ACC112 (cell line): ENCODE measurements at regions not wholly inside any gene's neighbourhood (a gene's known extent, or its start where the extent isn't known, plus 50 kb on each side); places are given as distances from the start of the nearest gene placed in this dataset.

Experiments
- H2AFZ ChIP-seq: fragments of 200-600 bp; sonication (generic); one replicate; pipeline ENCODE4 v1.6.0; 2017; ENCODE audit warnings: antibody characterized with exemption, low read length; ENCODE audit not compliant: unreplicated experiment
- H3K27ac ChIP-seq: fragments of 200-600 bp; sonication (generic); 2 replicates; pipeline ENCODE4 v1.5.1; 2014; ENCODE audit warnings: low read depth, mild to moderate bottlenecking, antibody characterized with exemption, low read length, moderate library complexity
- H3K27me3 ChIP-seq: fragments of 200-600 bp; sonication (generic); 2 replicates; pipeline ENCODE4 v1.6.1; 2014; ENCODE audit warnings: mild to moderate bottlenecking, antibody characterized with exemption, low read length, moderate library complexity, mixed read lengths; ENCODE audit not compliant: insufficient read depth
- H3K36me3 ChIP-seq: fragments of 200-600 bp; sonication (generic); 2 replicates; pipeline ENCODE4 v1.6.1; 2016; ENCODE audit warnings: mild to moderate bottlenecking, antibody characterized with exemption, low read length, moderate library complexity, mixed read lengths; ENCODE audit not compliant: insufficient read depth
- H3K4me1 ChIP-seq: fragments of 200-600 bp; sonication (generic); one replicate; pipeline ENCODE4 v1.6.1; 2016; ENCODE audit warnings: low read length, mixed read lengths; ENCODE audit not compliant: insufficient read depth, unreplicated experiment, control insufficient read depth
- H3K4me3 ChIP-seq: fragments of 200-600 bp; sonication (generic); 2 replicates; pipeline ENCODE4 v1.5.1; 2014; ENCODE audit warnings: mild to moderate bottlenecking, low read depth, low read length
- H3K79me2 ChIP-seq: fragments of 200-600 bp; sonication (generic); one replicate; pipeline ENCODE4 v1.6.0; 2016; ENCODE audit warnings: low read length; ENCODE audit not compliant: control insufficient read depth, unreplicated experiment, insufficient read depth

DNA sequence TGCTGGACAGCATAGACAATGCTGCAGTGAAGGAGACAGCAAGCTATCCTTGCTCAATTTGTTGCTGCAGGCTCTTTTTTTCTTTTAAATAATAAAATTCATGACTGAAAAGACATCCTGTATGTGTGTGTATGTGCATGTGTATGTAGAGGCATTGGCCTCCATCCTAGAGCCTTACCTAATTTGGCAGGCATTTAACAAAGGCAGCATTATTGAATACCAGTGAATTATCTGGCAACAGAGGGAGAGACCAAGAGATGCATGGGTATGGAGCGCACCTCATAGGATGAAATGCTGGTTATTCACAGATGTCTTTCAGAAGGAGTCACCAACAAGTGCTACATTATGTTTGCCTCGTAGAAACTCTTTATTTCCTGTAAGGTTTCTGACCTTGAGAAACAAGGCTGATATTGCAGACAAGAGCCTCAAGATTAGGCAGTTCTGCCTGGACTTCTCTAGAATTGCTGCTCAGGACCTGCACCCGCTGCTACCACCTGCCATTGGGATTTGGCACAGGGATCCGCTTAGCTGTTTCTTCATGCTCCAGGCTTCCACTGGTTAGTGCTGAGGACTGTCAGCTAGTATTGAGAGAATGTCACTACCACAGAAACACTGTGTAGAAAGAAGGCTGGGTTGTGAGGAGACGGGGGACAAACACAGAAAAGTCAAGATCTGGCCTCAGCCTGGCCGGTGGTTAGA lies 247.7 kb upstream of the RFX3 start:
- Histone ChIP-seq H3K27me3 (no peaks in the 10 kb centered on the region), H3K79me2 (no peaks in the 10 kb centered on the region), H3K36me3 (no peaks in the 10 kb centered on the region)

DNA sequence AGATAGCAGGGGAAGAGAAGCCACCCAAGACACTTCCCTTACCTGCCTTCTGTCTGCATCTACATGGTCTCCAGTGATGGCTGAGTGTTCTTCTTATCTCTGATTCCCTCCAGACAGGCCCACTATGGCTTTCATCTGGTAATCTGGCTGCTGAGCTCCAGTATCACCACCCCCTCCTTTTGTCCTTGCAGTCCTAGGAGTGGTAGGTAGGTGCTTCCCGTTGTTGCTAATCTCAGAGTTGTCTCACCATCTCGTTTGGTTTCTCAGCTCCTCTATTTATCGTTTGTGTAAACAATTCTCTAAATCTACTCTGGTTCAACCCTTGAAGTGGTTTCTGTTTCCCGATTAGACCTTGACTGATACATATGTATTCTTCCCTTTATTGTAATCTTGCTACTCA lies 243.8 kb upstream of the RFX3 start:
- Histone ChIP-seq H3K4me3 (no peak overlapping the region), H3K79me2 (no peaks in the 10 kb centered on the region), H3K4me1 (peaks cover 19% of the 10 kb centered on the region), H3K27me3 (no peaks in the 10 kb centered on the region), H3K27ac (peak overlapping the region; percentile 69; the same call in 1 of the 2 replicates), H3K36me3 (no peaks in the 10 kb centered on the region), H2AFZ (no peak overlapping the region)

More for the DNA sequence above, 247.7 kb upstream of the RFX3 start:
- Histone ChIP-seq H2AFZ (no peak overlapping the region), H3K4me3 (no peak overlapping the region), H3K27ac (no peak overlapping the region), H3K4me1 (peaks cover 11% of the 10 kb centered on the region)

DNA sequence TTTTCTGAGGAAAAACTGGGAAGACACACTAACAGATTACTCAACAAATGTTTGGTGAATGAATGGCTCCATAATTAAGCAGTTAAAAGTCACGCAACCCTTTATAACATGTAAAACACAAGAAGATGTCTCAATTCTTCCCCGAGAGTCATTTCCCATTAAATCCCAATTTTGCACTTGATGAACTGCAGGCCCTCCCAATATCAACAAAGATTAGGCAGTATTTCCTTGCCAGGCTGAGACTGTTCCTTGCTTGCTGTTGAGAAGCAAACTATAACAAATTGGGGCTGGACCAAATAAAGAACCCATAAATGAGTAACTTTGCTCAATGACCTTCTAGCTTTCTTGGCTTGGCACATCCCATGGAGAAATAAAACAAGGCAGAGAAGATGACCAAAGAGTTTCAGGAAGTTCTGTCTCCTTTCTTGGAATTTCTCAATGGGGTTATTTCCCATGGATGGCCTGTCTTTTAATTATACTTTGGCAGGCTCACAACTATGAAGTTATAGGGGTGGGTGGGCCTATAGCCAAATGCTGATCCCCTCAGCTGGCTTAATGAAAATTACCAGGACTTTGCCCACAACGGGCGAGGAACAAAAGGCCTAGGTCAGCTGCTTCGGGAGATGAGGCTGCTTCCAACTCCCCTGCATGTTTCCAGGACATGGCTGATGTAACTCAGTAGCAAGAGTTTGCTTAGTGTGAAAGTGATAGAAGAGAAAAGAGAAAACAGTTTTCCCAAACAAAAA lies 243.1 kb upstream of the RFX3 start:
- Histone ChIP-seq H3K4me1 (peaks cover 19% of the 10 kb centered on the region), H3K27me3 (no peaks in the 10 kb centered on the region), H3K36me3 (no peaks in the 10 kb centered on the region), H3K4me3 (no peak overlapping the region), H3K27ac (peak overlapping the region; percentile 69), H3K79me2 (no peaks in the 10 kb centered on the region), H2AFZ (peak overlapping the region; percentile 47)

- Histone ChIP-seq H3K79me2 (no peaks in the 10 kb centered on the region), H3K4me1 (peaks cover 19% of the 10 kb centered on the region), H2AFZ (peak overlapping the region; percentile 47), H3K36me3 (no peaks in the 10 kb centered on the region), H3K27me3 (no peaks in the 10 kb centered on the region), H3K27ac (peak overlapping the region; percentile 69), H3K4me3 (no peak overlapping the region)
Observed at GRCh38 chr9:3768286-3768685, 242.5 kb upstream of the RFX3 start.

- H3K27ac ChIP-seq: no peak overlapping the region
- no peak overlapping the region for H2AFZ ChIP-seq
- H3K4me1 ChIP-seq: no peaks in the 10 kb centered on the region
- no peaks in the 10 kb centered on the region for H3K79me2 ChIP-seq
- no peak overlapping the region for H3K4me3 ChIP-seq
- no peaks in the 10 kb centered on the region for H3K36me3 ChIP-seq
- no peaks in the 10 kb centered on the region for H3K27me3 ChIP-seq
Observed at GRCh38 chr9:3762076-3762475, 236.3 kb upstream of the RFX3 start.

DNA sequence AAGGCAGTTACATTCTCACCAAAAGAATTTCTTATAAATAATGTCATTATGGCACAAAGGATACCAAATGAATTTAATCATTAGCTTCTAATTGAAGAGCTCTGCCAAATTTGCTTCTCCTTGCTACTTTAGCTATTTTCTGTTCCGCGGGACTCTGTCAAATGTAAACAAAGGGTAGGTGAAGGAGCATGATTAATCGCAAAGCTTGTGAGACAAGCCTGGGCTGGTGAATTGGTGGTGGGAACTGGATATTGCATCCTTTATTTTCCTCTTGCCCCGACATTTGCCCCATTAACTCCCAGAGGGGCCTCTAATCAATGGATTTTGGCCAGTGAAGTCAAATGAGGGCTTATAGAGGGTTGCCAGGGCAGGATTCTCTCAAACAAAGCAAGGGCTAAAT lies 234.2 kb upstream of the RFX3 start:
- H3K79me2 ChIP-seq: no peaks in the 10 kb centered on the region
- H3K4me1 ChIP-seq: no peaks in the 10 kb centered on the region
- H3K4me3 ChIP-seq: no peak overlapping the region
- H3K27me3 ChIP-seq: no peaks in the 10 kb centered on the region
- no peak overlapping the region for H3K27ac ChIP-seq
- no peaks in the 10 kb centered on the region for H3K36me3 ChIP-seq
- no peak overlapping the region for H2AFZ ChIP-seq

GRCh38 chr9:3758816-3759576 lies 233.2 kb upstream of the RFX3 start:
- Histone ChIP-seq H3K27ac (no peak overlapping the region), H2AFZ (no peak overlapping the region), H3K4me3 (no peak overlapping the region)

GRCh38 chr9:3756071-3756470 lies 230.3 kb upstream of the RFX3 start:
- Histone ChIP-seq H3K79me2 (no peaks in the 10 kb centered on the region), H3K4me3 (no peak overlapping the region), H3K27me3 (no peaks in the 10 kb centered on the region), H3K4me1 (peaks cover 2% of the 10 kb centered on the region), H3K27ac (no peak overlapping the region), H2AFZ (no peak overlapping the region), H3K36me3 (no peaks in the 10 kb centered on the region)

More at GRCh38 chr9:3758816-3759576, 233.2 kb upstream of the RFX3 start:
- H3K36me3 ChIP-seq: no peaks in the 10 kb centered on the region
- H3K79me2 ChIP-seq: no peaks in the 10 kb centered on the region
- no peaks in the 10 kb centered on the region for H3K4me1 ChIP-seq
- H3K27me3 ChIP-seq: no peaks in the 10 kb centered on the region

DNA sequence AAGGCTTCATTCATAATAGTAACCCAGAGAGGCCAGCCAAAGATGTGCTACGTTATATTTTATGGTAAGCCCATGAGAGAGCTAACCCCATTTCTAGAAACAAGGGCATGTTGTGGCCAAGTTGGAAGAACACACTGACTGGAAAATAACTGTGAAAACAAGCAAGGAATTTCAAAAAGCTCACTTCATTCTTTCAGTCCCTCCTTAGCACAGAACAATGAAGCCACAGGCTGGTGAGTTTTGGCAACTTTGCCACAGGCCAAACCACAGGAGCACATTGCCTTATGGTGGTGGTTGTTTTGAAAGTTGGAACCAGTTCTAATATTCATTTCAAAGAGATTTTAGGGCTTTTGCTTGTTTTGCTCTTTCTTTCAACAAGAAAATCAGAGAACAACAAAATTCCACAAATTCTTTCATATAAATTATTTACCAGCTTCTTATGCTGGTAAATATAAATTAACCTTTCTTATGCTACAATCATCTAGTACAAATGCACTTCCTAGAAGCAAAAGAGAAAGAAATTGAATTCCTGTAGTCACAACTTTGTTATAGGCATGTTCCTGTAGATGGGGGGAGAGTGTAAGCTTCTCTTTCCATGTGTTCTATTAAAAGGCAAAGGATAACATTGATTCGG lies 225.4 kb upstream of the RFX3 start:
- Histone ChIP-seq H3K27ac (0 out of 2 replicates have a peak overlapping the region, but pooled peaks have one; percentile 12), H3K27me3 (no peaks in the 10 kb centered on the region), H3K79me2 (no peaks in the 10 kb centered on the region), H2AFZ (peak overlapping the region; percentile 17), H3K4me3 (no peak overlapping the region), H3K36me3 (no peaks in the 10 kb centered on the region), H3K4me1 (peaks cover 16% of the 10 kb centered on the region)

DNA sequence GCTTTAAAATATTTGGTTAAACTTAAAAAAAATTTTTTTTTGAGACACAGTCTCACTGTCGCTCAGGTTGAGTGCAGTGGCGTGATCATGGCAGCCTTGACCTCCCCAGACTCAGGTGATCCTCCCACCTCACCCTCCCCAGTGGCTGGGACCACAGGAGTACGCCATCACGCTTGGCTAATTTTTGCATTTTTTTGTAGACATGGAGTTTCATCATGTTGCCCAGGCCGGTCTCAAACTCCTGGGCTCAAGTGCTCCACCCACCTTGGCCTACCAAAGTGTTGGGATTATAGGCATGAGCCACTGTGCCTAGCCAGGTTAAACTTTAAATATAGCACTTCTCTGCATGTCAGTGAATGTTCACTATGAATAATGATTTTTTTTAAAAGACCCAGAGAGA lies 224.5 kb upstream of the RFX3 start:
- Histone ChIP-seq H3K79me2 (no peaks in the 10 kb centered on the region), H3K27ac (no peak overlapping the region), H2AFZ (no peak overlapping the region), H3K27me3 (no peaks in the 10 kb centered on the region), H3K4me1 (peaks cover 21% of the 10 kb centered on the region), H3K4me3 (no peak overlapping the region), H3K36me3 (no peaks in the 10 kb centered on the region)
